Activated CD4-positive, alpha-beta T cell treated with anti-CD3 and anti-CD28 coated beads for 36 hours (primary cell): ENCODE measurements at regions not wholly inside any gene's neighbourhood (a gene's known extent, or its start where the extent isn't known, plus 50 kb on each side); places are given as distances from the start of the nearest gene placed in this dataset.
"Not testable (repeated sequence)": the region's sequence is repeated elsewhere in the genome, so short reads cannot be mapped to it uniquely, and the experiment has no call there.

Experiments
- ATAC-seq: fragments of 200-7000 bp; cut with Tn5 transposase; one replicate; pipeline ENCODE4 v1.10.0; 2021; ENCODE audit warnings: mild to moderate bottlenecking, moderate library complexity
- CTCF ChIA-PET: fragments of 350-600 bp; sonication (Branson Sonifier 250); formaldehyde crosslinking; loops from one replicate; lab custom pipeline; 2021; ENCODE audit warnings: antibody characterized with exemption; lab: Charles Lee
- POLR2A ChIA-PET: fragments of 350-600 bp; sonication (Branson Sonifier 250); formaldehyde crosslinking; loops from one replicate; lab custom pipeline; 2021; ENCODE audit warnings: antibody characterized with exemption, inconsistent platforms; lab: Charles Lee
- DNase-seq: peaks from one replicate; pipeline ENCODE4 v3.0.0-alpha.2; 2020
- H3K27ac Mint-ChIP-seq: one replicate; pipeline ENCODE4 v1.8.0; 2021; ENCODE audit warnings: mixed read lengths
- H3K27me3 Mint-ChIP-seq: one replicate; pipeline ENCODE4 v1.8.0; 2021; ENCODE audit warnings: mixed read lengths
- H3K36me3 Mint-ChIP-seq: one replicate; pipeline ENCODE4 v1.8.0; 2021; ENCODE audit warnings: low read depth, mixed read lengths
- H3K4me1 Mint-ChIP-seq: one replicate; pipeline ENCODE4 v1.8.0; 2021; ENCODE audit warnings: mixed read lengths
- H3K4me3 Mint-ChIP-seq: one replicate; pipeline ENCODE4 v1.8.0; 2021; ENCODE audit warnings: mild to moderate bottlenecking, moderate library complexity, mixed read lengths
- H3K9me3 Mint-ChIP-seq: one replicate; pipeline ENCODE4 v1.8.0; 2021; ENCODE audit warnings: low read depth, mixed read lengths
- intact Hi-C, 2 experiments: fragments of 100-400 bp; cut with DNase I in 1 of 2; cut with micrococcal nuclease in 1 of 2; formaldehyde crosslinking; loops; one replicate each; pipeline versions ENCODE4 v1.14.2 to v1.15.1; 2022 to 2024; cut with DNase I, micrococcal nuclease

DNA sequence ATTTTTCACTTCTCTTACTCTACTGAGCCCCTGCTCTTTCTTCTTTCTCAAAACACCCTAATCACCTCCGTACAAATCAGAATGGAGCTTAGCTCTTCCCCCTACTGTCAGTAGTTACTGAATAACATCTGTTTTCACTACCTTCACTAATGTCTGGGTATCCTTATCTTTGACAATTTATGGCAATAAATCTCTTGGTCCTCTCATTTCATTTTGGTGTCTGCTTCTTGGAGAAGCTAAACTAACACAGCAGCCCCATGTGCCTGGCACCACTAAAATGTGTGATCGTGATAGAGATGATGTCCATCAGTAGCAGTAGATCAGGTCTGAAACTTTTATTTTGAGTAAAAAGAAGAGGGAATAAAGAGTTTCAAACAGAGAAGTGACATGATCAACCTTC, 496.5 kb downstream of the PID1 start:
- ATAC-seq (no peak), DNase-seq (no peak)
- Mint-ChIP-seq H3K36me3 (no peaks in the 10 kb centered on the region), H3K27ac (no peak overlapping the region), H3K4me3 (no peak overlapping the region), H3K9me3 (peaks cover 3% of the 10 kb centered on the region), H3K4me1 (no peaks in the 10 kb centered on the region), H3K27me3 (no peaks in the 10 kb centered on the region)
- intact Hi-C loops, result no loop called here
- ChIA-PET POLR2A (no interaction called here), CTCF (interaction anchor here (0.6 kb wide), 1 partner anchor 293 kb away, joined by 3 read pairs; no protein-coding TSS in a partner anchor)

DNA sequence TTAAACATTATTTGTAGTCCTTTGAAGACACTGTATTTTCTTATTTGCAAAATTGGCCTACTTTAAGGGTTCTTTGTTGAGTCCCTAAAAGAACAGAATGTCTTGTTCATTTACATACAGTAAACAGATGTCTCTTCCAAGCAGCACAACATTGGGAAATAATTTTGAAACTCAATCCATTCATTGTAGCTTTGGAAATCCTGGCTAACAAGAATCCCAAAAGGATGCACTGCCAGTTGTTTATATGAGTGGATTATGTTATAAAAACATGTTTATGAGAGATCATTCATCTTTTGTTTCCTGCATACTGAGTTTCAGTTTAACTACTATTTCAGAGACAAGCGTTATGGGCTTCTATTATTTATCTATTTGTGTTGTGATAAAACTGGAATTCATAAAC, 499.3 kb downstream of the PID1 start:
- no peaks in the 10 kb centered on the region for H3K36me3 Mint-ChIP-seq
- H3K4me3 Mint-ChIP-seq, result no peak overlapping the region
- ChIA-PET POLR2A (no interaction called here), CTCF (interaction anchor here (0.7 to 1.5 kb wide), 2 partner anchors 14 to 209 kb away, joined by 3 to 4 read pairs; no protein-coding TSS in a partner anchor)
- H3K4me1 Mint-ChIP-seq, result no peaks in the 10 kb centered on the region
- ATAC-seq, result no peak
- no peaks in the 10 kb centered on the region for H3K27me3 Mint-ChIP-seq
- intact Hi-C loops, result no loop called here
- H3K27ac Mint-ChIP-seq, result no peak overlapping the region
- no peak for DNase-seq
- H3K9me3 Mint-ChIP-seq, result peaks cover 5% of the 10 kb centered on the region

DNA sequence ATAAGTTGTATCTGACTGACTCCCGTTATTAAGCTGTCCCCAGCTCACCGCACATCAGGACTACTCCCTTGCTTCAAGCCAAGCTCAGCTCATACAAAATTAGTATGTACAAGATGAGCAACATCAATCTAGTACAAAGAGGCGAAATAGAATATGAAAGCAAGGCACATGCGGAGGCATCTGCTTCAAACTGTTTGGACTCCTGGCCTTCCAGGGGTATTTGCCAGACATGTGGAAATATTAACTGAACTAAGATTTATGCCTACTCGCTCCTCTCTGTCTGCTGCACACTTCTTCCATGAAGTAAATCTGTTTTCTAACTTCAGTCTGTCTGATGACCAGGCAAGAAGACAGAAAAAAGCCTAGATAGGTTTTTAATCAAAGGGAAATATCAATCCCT, 499.8 kb downstream of the PID1 start:
- intact Hi-C loops, result no loop called here
- Mint-ChIP-seq H3K4me3 (no peak overlapping the region), H3K27me3 (no peaks in the 10 kb centered on the region), H3K27ac (no peak overlapping the region), H3K36me3 (no peaks in the 10 kb centered on the region), H3K9me3 (peaks cover 6% of the 10 kb centered on the region), H3K4me1 (no peaks in the 10 kb centered on the region)
- DNase-seq, result no peak
- POLR2A ChIA-PET, result no interaction called here
- CTCF ChIA-PET, result no interaction called here
- no peak for ATAC-seq

DNA sequence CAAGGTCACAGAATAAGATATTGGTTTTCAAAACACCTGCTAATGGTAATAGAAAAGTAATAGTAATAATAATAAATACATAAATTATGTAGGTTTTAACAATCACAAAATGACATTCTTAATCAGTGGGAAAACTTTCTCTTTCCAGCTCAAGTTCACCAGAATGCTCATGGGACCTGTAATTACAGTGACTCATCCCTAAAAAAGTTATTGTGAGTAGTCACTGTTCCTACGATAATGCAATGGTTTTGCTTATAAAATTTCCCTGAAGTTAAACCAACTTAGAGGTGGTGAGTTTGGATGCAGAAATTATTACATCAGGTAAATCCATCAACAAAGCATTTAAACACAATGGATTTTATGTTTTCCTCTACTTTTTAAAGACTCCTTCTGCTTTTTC, 502.3 kb downstream of the PID1 start:
- intact Hi-C loops, result no loop called here
- no peaks in the 10 kb centered on the region for H3K36me3 Mint-ChIP-seq
- POLR2A ChIA-PET, result no interaction called here
- H3K4me3 Mint-ChIP-seq, result no peak overlapping the region
- no peaks in the 10 kb centered on the region for H3K4me1 Mint-ChIP-seq
- H3K27ac Mint-ChIP-seq, result no peak overlapping the region
- no peak for DNase-seq
- ATAC-seq, result no peak
- H3K9me3 Mint-ChIP-seq, result peaks cover 4% of the 10 kb centered on the region
- no peaks in the 10 kb centered on the region for H3K27me3 Mint-ChIP-seq
- CTCF ChIA-PET, result interaction anchor here (0.6 kb wide), 1 partner anchor 1632 kb away, joined by 3 read pairs; no protein-coding TSS in a partner anchor

DNA sequence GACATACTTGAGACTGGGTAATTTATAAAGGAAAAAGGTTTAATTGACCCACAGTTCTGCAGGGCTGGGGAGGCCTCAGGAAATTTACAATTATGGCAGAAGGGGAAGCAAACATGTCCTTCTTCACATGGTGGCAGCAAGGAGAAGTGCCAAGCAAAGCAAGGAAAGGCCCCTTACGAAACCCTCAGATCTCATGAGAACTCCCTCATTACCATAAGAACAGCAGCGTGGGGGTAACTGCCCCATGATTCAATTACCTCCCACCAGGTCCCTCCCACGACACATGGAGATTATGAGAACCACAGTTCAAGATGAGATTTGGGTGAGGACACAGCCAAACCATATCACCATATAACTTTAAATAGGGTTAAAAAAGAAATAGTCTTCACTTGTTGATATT, 502.9 kb downstream of the PID1 start:
- H3K9me3 Mint-ChIP-seq, H3K36me3 Mint-ChIP-seq, H3K27ac Mint-ChIP-seq, CTCF ChIA-PET, H3K4me3 Mint-ChIP-seq, intact Hi-C loops, POLR2A ChIA-PET, ATAC-seq, H3K27me3 Mint-ChIP-seq, DNase-seq, H3K4me1 Mint-ChIP-seq: not testable (repeated sequence)

DNA sequence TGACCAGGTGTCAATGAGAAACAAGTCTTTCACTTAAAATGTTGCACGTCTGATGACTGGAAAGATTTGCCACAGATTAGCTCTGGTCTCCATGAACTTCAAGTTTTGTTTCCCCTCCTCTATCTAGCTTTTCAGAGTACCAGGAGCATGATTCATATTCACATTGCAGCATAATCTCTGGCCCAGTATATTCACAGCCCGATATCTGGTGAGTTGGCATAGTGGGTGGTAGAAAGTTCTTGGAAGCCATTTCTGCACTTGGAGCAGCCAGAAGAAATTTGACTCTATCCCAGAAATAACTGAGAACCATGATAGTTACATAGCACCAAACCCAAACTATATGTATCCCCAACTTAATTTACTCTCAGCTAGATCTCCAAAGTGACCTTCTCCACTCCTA, 503.9 kb downstream of the PID1 start:
- ChIA-PET POLR2A (no interaction called here), CTCF (no interaction called here)
- H3K4me1 Mint-ChIP-seq, result no peaks in the 10 kb centered on the region
- H3K36me3 Mint-ChIP-seq, result no peaks in the 10 kb centered on the region
- ATAC-seq, result no peak
- intact Hi-C loops, result no loop called here
- no peak overlapping the region for H3K27ac Mint-ChIP-seq
- H3K9me3 Mint-ChIP-seq, result peaks cover 7% of the 10 kb centered on the region
- no peak for DNase-seq
- H3K27me3 Mint-ChIP-seq, result no peaks in the 10 kb centered on the region
- no peak overlapping the region for H3K4me3 Mint-ChIP-seq

DNA sequence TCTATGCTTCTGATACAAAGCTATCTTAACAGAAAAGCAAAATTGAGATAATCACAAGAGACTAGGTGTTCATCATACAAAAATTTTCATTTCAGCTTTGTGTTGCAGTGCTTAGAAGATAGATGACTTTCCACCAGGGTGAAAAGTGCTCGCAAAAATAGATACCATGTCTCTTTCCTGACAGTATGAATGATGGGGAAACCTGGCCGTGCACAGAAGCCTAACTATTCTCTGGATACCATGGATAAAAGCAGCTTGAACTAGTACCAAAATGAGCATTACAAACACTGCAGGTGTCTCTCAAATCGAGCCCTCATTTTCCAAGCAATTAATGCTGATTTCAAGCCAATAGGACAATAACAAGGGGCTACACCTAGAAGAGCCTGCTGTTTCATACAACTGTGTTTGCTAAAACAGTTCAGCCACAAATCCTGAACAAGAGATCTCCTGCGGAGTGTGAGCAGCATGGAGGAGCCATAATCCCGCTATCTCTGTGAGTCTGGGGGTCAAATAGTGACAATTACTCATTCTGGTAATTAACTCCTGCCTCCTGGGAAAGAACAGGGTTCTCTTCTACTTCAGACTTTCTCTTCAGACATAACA, 507.6 kb downstream of the PID1 start:
- intact Hi-C loops, result no loop called here
- ChIA-PET POLR2A (no interaction called here), CTCF (no interaction called here)
- Mint-ChIP-seq H3K4me3 (no peak overlapping the region), H3K4me1 (no peaks in the 10 kb centered on the region), H3K9me3 (peaks cover 7% of the 10 kb centered on the region), H3K27me3 (no peaks in the 10 kb centered on the region), H3K27ac (no peak overlapping the region), H3K36me3 (no peaks in the 10 kb centered on the region)
- ATAC-seq, result no peak
- no peak for DNase-seq

DNA sequence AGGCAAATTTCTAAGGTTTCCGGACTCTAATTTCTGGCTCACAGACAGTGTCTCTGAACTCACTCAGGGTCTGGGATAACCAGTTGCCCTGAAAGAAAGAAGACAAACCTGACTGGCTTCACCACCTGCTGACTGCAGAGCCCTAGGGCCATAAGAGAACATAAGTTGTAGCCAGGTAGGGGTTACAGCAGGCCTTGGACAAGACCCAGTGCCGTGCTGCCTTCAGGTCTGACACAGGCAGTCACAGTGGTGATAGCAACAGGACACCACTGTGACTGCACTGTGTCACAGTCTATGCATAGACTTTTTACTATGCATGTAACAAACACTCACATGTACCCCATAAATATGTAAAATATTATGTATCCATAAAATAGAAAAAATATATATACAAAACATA, 508.5 kb downstream of the PID1 start:
- ChIA-PET POLR2A (no interaction called here), CTCF (no interaction called here)
- Mint-ChIP-seq H3K4me3 (no peak overlapping the region), H3K4me1 (no peaks in the 10 kb centered on the region), H3K27ac (no peak overlapping the region), H3K27me3 (no peaks in the 10 kb centered on the region), H3K36me3 (no peaks in the 10 kb centered on the region), H3K9me3 (peaks cover 6% of the 10 kb centered on the region)
- ATAC-seq (no peak), DNase-seq (no peak)
- intact Hi-C loops, result no loop called here

DNA sequence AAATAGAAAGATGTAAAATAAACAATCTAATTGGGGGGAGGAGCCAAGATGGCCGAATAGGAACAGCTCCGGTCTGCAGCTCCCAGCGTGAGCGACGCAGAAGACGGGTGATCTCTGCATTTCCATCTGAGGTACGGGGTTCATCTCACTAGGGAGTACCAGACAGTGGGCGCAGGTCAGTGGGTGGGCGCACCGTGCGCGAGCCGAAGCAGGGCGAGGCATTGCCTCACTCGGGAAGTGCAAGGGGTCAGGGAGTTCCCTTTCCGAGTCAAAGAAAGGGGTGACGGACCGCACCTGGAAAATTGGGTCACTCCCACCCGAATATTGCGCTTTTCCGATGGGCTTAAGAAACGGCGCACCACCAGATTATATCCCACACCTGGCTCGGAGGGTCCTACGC, 515.4 kb downstream of the PID1 start:
- H3K4me1 Mint-ChIP-seq, H3K4me3 Mint-ChIP-seq, H3K27me3 Mint-ChIP-seq, CTCF ChIA-PET, DNase-seq, H3K27ac Mint-ChIP-seq, H3K9me3 Mint-ChIP-seq, intact Hi-C loops, POLR2A ChIA-PET, ATAC-seq, H3K36me3 Mint-ChIP-seq: not testable (repeated sequence)

DNA sequence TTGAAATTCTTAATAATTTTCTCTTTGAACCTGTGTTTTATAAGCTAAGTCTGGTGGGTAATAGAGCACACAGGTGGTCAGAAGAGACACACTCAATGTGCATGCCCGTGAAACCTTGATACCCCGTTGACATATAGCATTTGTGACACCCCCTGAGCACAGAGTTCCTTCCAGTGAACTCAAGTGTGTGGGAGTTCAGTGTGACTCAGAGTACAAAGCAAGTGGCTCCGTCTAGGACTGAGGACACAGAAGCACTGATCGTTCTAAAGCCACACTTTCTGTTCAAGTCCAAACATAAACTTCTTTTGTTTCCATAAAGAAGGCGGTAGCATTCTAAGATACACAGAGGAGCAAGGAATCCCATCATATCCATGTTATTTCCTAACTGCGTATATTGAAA, 523.6 kb downstream of the PID1 start:
- ATAC-seq (no peak), DNase-seq (no peak)
- H3K27me3 Mint-ChIP-seq, result no peaks in the 10 kb centered on the region
- H3K4me1 Mint-ChIP-seq, result no peaks in the 10 kb centered on the region
- POLR2A ChIA-PET, result no interaction called here
- H3K4me3 Mint-ChIP-seq, result no peak overlapping the region
- intact Hi-C loops, result no loop called here
- no peaks in the 10 kb centered on the region for H3K36me3 Mint-ChIP-seq
- CTCF ChIA-PET, result no interaction called here
- peaks cover 4% of the 10 kb centered on the region for H3K9me3 Mint-ChIP-seq
- H3K27ac Mint-ChIP-seq, result no peak overlapping the region

DNA sequence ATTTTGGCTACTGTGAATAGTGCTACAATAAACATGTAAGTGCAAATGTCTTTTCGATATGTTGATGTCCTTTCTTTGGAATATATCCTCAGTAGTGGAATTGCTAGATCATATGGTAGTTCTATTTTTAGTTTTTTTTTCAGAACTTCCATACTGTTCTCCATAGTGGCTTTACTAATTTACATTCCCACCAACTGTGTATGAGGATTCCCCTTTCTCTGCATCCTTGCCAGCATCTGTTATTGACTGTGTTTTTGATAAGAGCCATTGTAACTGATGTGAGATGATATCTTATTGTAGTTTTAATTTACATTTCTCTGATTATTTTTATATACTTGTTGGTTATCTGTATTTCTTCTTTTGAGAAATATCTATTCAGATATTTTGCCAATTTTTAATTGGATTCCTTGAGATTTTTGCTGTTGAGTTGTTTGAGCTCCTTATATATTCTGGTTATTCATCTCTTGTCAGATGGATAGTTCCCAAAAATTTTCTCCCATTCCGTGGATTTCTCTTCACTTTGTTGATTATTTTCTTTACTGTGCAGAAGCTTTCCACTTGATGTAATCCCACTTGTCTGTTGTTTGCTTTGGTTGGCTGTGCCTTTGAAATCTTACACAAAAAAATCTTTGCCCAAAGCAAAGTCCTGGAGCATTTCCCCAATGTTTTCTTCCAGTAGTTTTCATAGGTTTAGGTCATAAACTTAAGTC, 532.3 kb downstream of the PID1 start:
- H3K36me3 Mint-ChIP-seq, result no peaks in the 10 kb centered on the region
- no peak overlapping the region for H3K27ac Mint-ChIP-seq
- POLR2A ChIA-PET, result no interaction called here
- H3K9me3 Mint-ChIP-seq, result peaks cover 10% of the 10 kb centered on the region
- H3K4me3 Mint-ChIP-seq, result no peak overlapping the region
- H3K4me1 Mint-ChIP-seq, result no peaks in the 10 kb centered on the region
- CTCF ChIA-PET, result no interaction called here
- intact Hi-C loops, result no loop called here
- ATAC-seq, result no peak
- H3K27me3 Mint-ChIP-seq, result no peaks in the 10 kb centered on the region
- DNase-seq, result no peak

DNA sequence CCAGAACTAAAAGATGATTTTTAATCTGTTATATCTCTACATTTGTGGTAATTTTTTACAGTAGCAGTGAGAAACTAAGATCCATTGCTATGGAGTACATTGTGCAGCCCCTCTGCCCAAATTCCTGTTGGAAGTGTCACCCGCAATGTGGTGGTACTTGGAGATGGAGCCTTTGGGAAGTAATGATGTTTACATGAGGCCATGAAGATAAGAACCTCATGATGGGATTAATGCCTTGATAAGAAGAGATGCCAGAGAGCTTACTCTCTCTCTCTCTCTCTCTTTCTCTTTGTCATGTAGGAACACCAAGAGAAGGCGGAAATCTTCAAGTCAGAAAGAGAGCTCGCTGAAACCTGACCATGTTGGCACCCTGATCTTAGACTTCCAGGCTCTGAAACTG, 535.4 kb downstream of the PID1 start:
- Mint-ChIP-seq H3K9me3 (peaks cover 12% of the 10 kb centered on the region), H3K27me3 (no peaks in the 10 kb centered on the region), H3K4me1 (no peaks in the 10 kb centered on the region), H3K4me3 (no peak overlapping the region), H3K36me3 (no peaks in the 10 kb centered on the region), H3K27ac (no peak overlapping the region)
- POLR2A ChIA-PET, result no interaction called here
- no peak for DNase-seq
- intact Hi-C loops, result no loop called here
- no peak for ATAC-seq
- CTCF ChIA-PET, result no interaction called here
